Gastrocnemius medialis (tissue), 4 donors: ENCODE measurements at regions not wholly inside any gene's neighbourhood (a gene's known extent, or its start where the extent isn't known, plus 50 kb on each side); places are given as distances from the start of the nearest gene placed in this dataset.

Source experiments
- CTCF ChIP-seq, 5 experiments: fragments of 450-650 bp in 3 of 5; fragments of 200-600 bp in 2 of 5; sonication (generic) in 2 of 5; IDR thresholded peaks in 4 of 5; conservative IDR thresholded peaks in 1 of 5; 1 replicate in 4 of 5; 2 replicates in 1 of 5; pipeline ENCODE4 v1.5.1; 2016 to 2019; ENCODE audit warnings: antibody characterized with exemption in 5 of 5, mild to moderate bottlenecking in 3 of 5, moderate library complexity in 3 of 5
- POLR2A ChIP-seq, 2 donors: fragments of 450-650 bp; IDR thresholded peaks; one replicate each; pipeline ENCODE4 v1.6.1; 2017; ENCODE audit warnings: antibody characterized with exemption in 2 of 2, mild to moderate bottlenecking in 2 of 2, moderate library complexity in 2 of 2

DNA sequence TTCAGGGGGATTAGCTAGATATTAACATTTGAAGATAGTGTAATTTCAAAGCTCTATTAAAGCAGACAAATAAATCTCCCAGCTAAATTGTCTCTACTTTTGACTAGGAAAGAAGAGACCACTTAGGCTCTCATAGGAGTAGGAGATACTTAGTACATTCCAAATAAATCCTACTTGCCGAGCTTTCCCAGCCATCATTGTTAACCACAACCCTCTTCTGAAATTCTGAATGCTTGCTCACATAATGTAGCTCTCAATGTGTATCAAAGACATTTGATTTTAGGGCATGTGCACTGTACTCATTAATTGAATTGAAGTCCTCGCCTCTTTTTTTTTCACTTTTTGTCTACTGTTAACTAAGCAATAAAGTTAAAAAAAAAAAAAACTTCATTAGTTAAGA lies 598.2 kb upstream of the ADAMTS9 start:
- TF ChIP-seq CTCF (IDR thresholded peaks at IDR 0.05 in 4 of 5, conservative IDR thresholded peaks at IDR 0.05 in 1 of 5) (no peak), POLR2A (IDR thresholded peaks at IDR 0.05) (no peak)
